SK-N-SH (cell line): ENCODE measurements at regions not wholly inside any gene's neighbourhood (a gene's known extent, or its start where the extent isn't known, plus 50 kb on each side); places are given as distances from the start of the nearest gene placed in this dataset.

Source experiments
- CTCF ChIP-seq: fragments of 200-600 bp; sonication (generic); IDR thresholded peaks from 2 replicates; pipeline ENCODE4 v1.6.1; 2017; ENCODE audit warnings: antibody characterized with exemption, mild to moderate bottlenecking, moderate library complexity
- JUND ChIP-seq: IDR thresholded peaks from 2 replicates; pipeline ENCODE4 v1.4.0; 2012
- MXI1 ChIP-seq: IDR thresholded peaks from 2 replicates; pipeline ENCODE4 v1.6.1; 2012; ENCODE audit warnings: mild to moderate bottlenecking, low read depth, low read length, improper control_type of control experiment
- NRF1 ChIP-seq: IDR thresholded peaks from 2 replicates; pipeline ENCODE4 v1.6.1; 2012; ENCODE audit warnings: low read depth, mild to moderate bottlenecking, low read length
- POLR2AphosphoS5 ChIP-seq: IDR thresholded peaks from 2 replicates; pipeline ENCODE4 v1.6.1; 2012; ENCODE audit warnings: low read depth, low read length
- RAD21 ChIP-seq: IDR thresholded peaks from 2 replicates; pipeline ENCODE4 v1.6.1; 2012; ENCODE audit warnings: mild to moderate bottlenecking, low read length

- TF ChIP-seq JUND (no peak), POLR2AphosphoS5 (no peak), MXI1 (no peak), CTCF (no peak), RAD21 (no peak), NRF1 (no peak)
These were observed 400.4 kb upstream of the POM121L12 start for GRCh38 chr7:52635021-52635420.
